Neuronal stem cell (in vitro differentiated cells): ENCODE measurements at regions not wholly inside any gene's neighbourhood (a gene's known extent, or its start where the extent isn't known, plus 50 kb on each side); places are given as distances from the start of the nearest gene placed in this dataset.

Experiments
- DNase-seq: peaks from one replicate; pipeline ENCODE4 v3.0.0-alpha.2; 2013; ENCODE audit warnings: low spot score
- H2AFZ ChIP-seq: one replicate; pipeline ENCODE4 v1.6.1; 2013; ENCODE audit warnings: mild to moderate bottlenecking, low read length, inconsistent platforms
- H2AK5ac ChIP-seq: 2 replicates; pipeline ENCODE4 v1.6.1; 2013; ENCODE audit warnings: low read depth, mild to moderate bottlenecking, inconsistent platforms, low read length, moderate library complexity, mixed read lengths
- H2BK120ac ChIP-seq: 2 replicates; pipeline ENCODE4 v1.6.1; 2013; ENCODE audit warnings: low read depth, mild to moderate bottlenecking, inconsistent platforms, low read length, moderate library complexity, mixed read lengths
- H2BK12ac ChIP-seq: one replicate; pipeline ENCODE4 v1.6.1; 2013; ENCODE audit warnings: low read length, inconsistent platforms
- H2BK15ac ChIP-seq: 2 replicates; pipeline ENCODE4 v1.6.1; 2013; ENCODE audit warnings: mild to moderate bottlenecking, low read length, inconsistent platforms, mixed read lengths
- H2BK5ac ChIP-seq: one replicate; pipeline ENCODE4 v1.6.1; 2013; ENCODE audit warnings: inconsistent platforms, mild to moderate bottlenecking, low read length, moderate library complexity
- H3K14ac ChIP-seq: one replicate; pipeline ENCODE4 v1.6.1; 2013; ENCODE audit warnings: low read length, inconsistent platforms
- H3K18ac ChIP-seq: 2 replicates; pipeline ENCODE4 v1.6.1; 2013; ENCODE audit warnings: low read length, inconsistent platforms
- H3K23ac ChIP-seq: 2 replicates; pipeline ENCODE4 v1.6.1; 2013; ENCODE audit warnings: low read depth, mild to moderate bottlenecking, mixed read lengths, low read length, inconsistent platforms; ENCODE audit not compliant: poor library complexity
- H3K27ac ChIP-seq: replicated peaks from 3 replicates; pipeline ENCODE4 v1.5.1; 2013; ENCODE audit warnings: low read length, inconsistent platforms
- H3K27me3 ChIP-seq, 3 experiments: 2 replicates each; pipeline ENCODE4 v1.6.1; 2013; ENCODE audit warnings: low read length in 3 of 3, mild to moderate bottlenecking in 2 of 3, inconsistent platforms in 1 of 3, low read depth in 1 of 3, mixed read lengths in 1 of 3, moderate library complexity in 1 of 3; ENCODE audit not compliant: control insufficient read depth in 3 of 3, insufficient read depth in 3 of 3
- H3K36me3 ChIP-seq, 2 donors: replicated peaks in 1 of 2; 2 replicates each; pipeline ENCODE4 v1.6.1; 2013; ENCODE audit warnings: low read length in 2 of 2; ENCODE audit not compliant: control insufficient read depth in 2 of 2, insufficient read depth in 2 of 2
- H3K4ac ChIP-seq: 2 replicates; pipeline ENCODE4 v1.6.1; 2013; ENCODE audit warnings: inconsistent platforms, mild to moderate bottlenecking, low read length, moderate library complexity
- H3K4me1 ChIP-seq, 2 donors: 1 replicate in 1 of 2; 2 replicates in 1 of 2; pipeline ENCODE4 v1.6.1; 2013; ENCODE audit warnings: low read length in 2 of 2, low read depth in 1 of 2; ENCODE audit not compliant: control insufficient read depth in 2 of 2, insufficient read depth in 1 of 2
- H3K4me2 ChIP-seq: one replicate; pipeline ENCODE4 v1.6.1; 2013; ENCODE audit warnings: mild to moderate bottlenecking, low read length, inconsistent platforms; ENCODE audit not compliant: insufficient read depth, poor library complexity, severe bottlenecking
- H3K4me3 ChIP-seq, 2 donors: 2 replicates each; pipeline ENCODE4 v1.5.1; 2013; ENCODE audit warnings: low read length in 2 of 2, mild to moderate bottlenecking in 2 of 2, inconsistent platforms in 1 of 2, moderate library complexity in 1 of 2
- H3K79me1 ChIP-seq: one replicate; pipeline ENCODE4 v1.6.1; 2013; ENCODE audit warnings: low read depth, mild to moderate bottlenecking, inconsistent platforms, low read length, moderate library complexity
- H3K9ac ChIP-seq: one replicate; pipeline ENCODE4 v1.6.1; 2013; ENCODE audit warnings: mild to moderate bottlenecking, low read depth, low read length, inconsistent platforms; ENCODE audit not compliant: poor library complexity
- H3K9me3 ChIP-seq, 2 donors: replicated peaks in 1 of 2; 2 replicates each; pipeline versions ENCODE3 to v1.6.1; 2013; ENCODE audit warnings: low read length in 2 of 2, mild to moderate bottlenecking in 2 of 2, inconsistent platforms in 1 of 2, low read depth in 1 of 2, mixed read lengths in 1 of 2, moderate library complexity in 1 of 2; ENCODE audit not compliant: control insufficient read depth in 2 of 2, insufficient read depth in 1 of 2
- H4K8ac ChIP-seq: one replicate; pipeline ENCODE4 v1.6.1; 2013; ENCODE audit warnings: low read depth, mild to moderate bottlenecking, inconsistent platforms, low read length, moderate library complexity
- H4K91ac ChIP-seq: one replicate; pipeline ENCODE4 v1.6.1; 2013; ENCODE audit warnings: low read length, low read depth, mild to moderate bottlenecking, inconsistent platforms; ENCODE audit not compliant: poor library complexity
- WGBS, 2 donors: extraction: QIAGEN DNeasy Blood & Tissue Kit; methylation state at CpG; one replicate each; pipeline ENCODE4 v1.1.7; 2013; ENCODE audit warnings: missing lambda C conversion rate in 2 of 2, mixed read lengths in 1 of 2; ENCODE audit not compliant: insufficient read length in 2 of 2, insufficient replicate concordance in 1 of 2; ENCODE audit errors: extremely low coverage in 2 of 2; 5-methylcytosine and 5-hydroxymethylcytosine counted together

- H3K18ac ChIP-seq = no peak overlapping the region
- H3K4me2 ChIP-seq = no peak overlapping the region
- no peak overlapping the region for H2BK15ac ChIP-seq
- no peak overlapping the region for H3K14ac ChIP-seq
- H2AK5ac ChIP-seq = no peak overlapping the region
- no peak overlapping the region for H3K4ac ChIP-seq
- no peak overlapping the region for H3K9ac ChIP-seq
- no peak overlapping the region for H3K4me3 ChIP-seq
- no peak overlapping the region for H2BK5ac ChIP-seq
- no peaks in the 10 kb centered on the region for H3K9me3 ChIP-seq
- H3K27me3 ChIP-seq = no peaks in the 10 kb centered on the region
- no peak overlapping the region for H3K27ac ChIP-seq
- H2BK12ac ChIP-seq = no peak overlapping the region
- no peaks in the 10 kb centered on the region for H3K79me1 ChIP-seq
- H3K4me1 ChIP-seq = no peaks in the 10 kb centered on the region
- no peak overlapping the region for H4K91ac ChIP-seq
- DNase-seq = no peak
- no peaks in the 10 kb centered on the region for H3K36me3 ChIP-seq
- H4K8ac ChIP-seq = no peak overlapping the region
- H2AFZ ChIP-seq = peak overlapping the region; percentile 23
- no CpG with 5 or more reads among the region's 6 CpGs for WGBS, 2 donors
- no peak overlapping the region for H3K23ac ChIP-seq
- H2BK120ac ChIP-seq = no peak overlapping the region
Observed at GRCh38 chr5:28685794-28686193, 1647.4 kb upstream of the CDH9 start.

GRCh38 chr5:28678899-28679298 is 1640.5 kb upstream of the CDH9 start:
- no peak overlapping the region for H4K91ac ChIP-seq
- no peak overlapping the region for H3K18ac ChIP-seq
- no peak overlapping the region for H4K8ac ChIP-seq
- H2BK5ac ChIP-seq = no peak overlapping the region
- no peak overlapping the region for H3K4me3 ChIP-seq
- no peak overlapping the region for H3K4ac ChIP-seq
- H2BK15ac ChIP-seq = no peak overlapping the region
- H2BK12ac ChIP-seq = no peak overlapping the region
- H3K79me1 ChIP-seq = no peaks in the 10 kb centered on the region
- no peaks in the 10 kb centered on the region for H3K27me3 ChIP-seq
- H3K23ac ChIP-seq = no peak overlapping the region
- no peaks in the 10 kb centered on the region for H3K9me3 ChIP-seq
- H3K4me1 ChIP-seq = no peaks in the 10 kb centered on the region
- no peak for DNase-seq
- no peak overlapping the region for H2BK120ac ChIP-seq
- no peak overlapping the region for H3K4me2 ChIP-seq
- no peak overlapping the region for H3K14ac ChIP-seq
- no peak overlapping the region for H3K27ac ChIP-seq
- H2AK5ac ChIP-seq = no peak overlapping the region
- no peak overlapping the region for H2AFZ ChIP-seq
- no peaks in the 10 kb centered on the region for H3K36me3 ChIP-seq
- no peak overlapping the region for H3K9ac ChIP-seq

GRCh38 chr5:28666110-28666509 is 1627.7 kb upstream of the CDH9 start:
- no peak overlapping the region for H3K4me2 ChIP-seq
- no peaks in the 10 kb centered on the region for H3K36me3 ChIP-seq
- H3K4me1 ChIP-seq = no peaks in the 10 kb centered on the region
- no peaks in the 10 kb centered on the region for H3K27me3 ChIP-seq
- H3K18ac ChIP-seq = no peak overlapping the region
- H4K91ac ChIP-seq = no peak overlapping the region
- no peak overlapping the region for H2AFZ ChIP-seq
- H3K4ac ChIP-seq = no peak overlapping the region
- no peak overlapping the region for H2BK120ac ChIP-seq
- H2BK12ac ChIP-seq = no peak overlapping the region
- WGBS, 2 donors = no CpG with 5 or more reads among the region's 1 CpG
- DNase-seq = no peak
- no peak overlapping the region for H3K9ac ChIP-seq
- no peaks in the 10 kb centered on the region for H3K79me1 ChIP-seq
- no peak overlapping the region for H2BK15ac ChIP-seq
- no peak overlapping the region for H2AK5ac ChIP-seq
- H2BK5ac ChIP-seq = no peak overlapping the region
- no peak overlapping the region for H4K8ac ChIP-seq
- peaks cover 0 to 23% of the 10 kb centered on the region in 2 donors for H3K9me3 ChIP-seq
- H3K27ac ChIP-seq = no peak overlapping the region
- H3K14ac ChIP-seq = no peak overlapping the region
- H3K23ac ChIP-seq = no peak overlapping the region
- no peak overlapping the region for H3K4me3 ChIP-seq

- H3K23ac ChIP-seq = no peak overlapping the region
- peak overlapping the region; percentile 36 for H2AFZ ChIP-seq
- H3K9ac ChIP-seq = no peak overlapping the region
- H3K4me1 ChIP-seq = peaks cover 0 to 3% of the 10 kb centered on the region in 2 donors
- no peak overlapping the region for H3K14ac ChIP-seq
- H3K4me2 ChIP-seq = no peak overlapping the region
- no peaks in the 10 kb centered on the region for H3K79me1 ChIP-seq
- no peak overlapping the region for H2BK120ac ChIP-seq
- no peak overlapping the region for H2BK5ac ChIP-seq
- no peak overlapping the region for H4K91ac ChIP-seq
- H3K18ac ChIP-seq = no peak overlapping the region
- H3K36me3 ChIP-seq = no peaks in the 10 kb centered on the region
- H3K4ac ChIP-seq = no peak overlapping the region
- no peak overlapping the region for H2BK15ac ChIP-seq
- H2AK5ac ChIP-seq = no peak overlapping the region
- H3K27ac ChIP-seq = no peak overlapping the region
- H3K27me3 ChIP-seq = no peaks in the 10 kb centered on the region
- no peak overlapping the region for H2BK12ac ChIP-seq
- no peaks in the 10 kb centered on the region for H3K9me3 ChIP-seq
- no CpG with 5 or more reads among the region's 2 CpGs for WGBS, 2 donors
- no peak for DNase-seq
- no peak overlapping the region for H4K8ac ChIP-seq
- no peak overlapping the region for H3K4me3 ChIP-seq
Observed at GRCh38 chr5:28648108-28648507, 1609.7 kb upstream of the CDH9 start.
